IPS DF 19.7 (cell line): ENCODE measurements at regions not wholly inside any gene's neighbourhood (a gene's known extent, or its start where the extent isn't known, plus 50 kb on each side); places are given as distances from the start of the nearest gene placed in this dataset.
"Not testable (repeated sequence)": the region's sequence is repeated elsewhere in the genome, so short reads cannot be mapped to it uniquely, and the experiment has no call there.

Experiments used
- DNase-seq: peaks from one replicate; pipeline ENCODE4 v3.0.0-alpha.2; 2013; ENCODE audit warnings: low read depth, low spot score

DNA sequence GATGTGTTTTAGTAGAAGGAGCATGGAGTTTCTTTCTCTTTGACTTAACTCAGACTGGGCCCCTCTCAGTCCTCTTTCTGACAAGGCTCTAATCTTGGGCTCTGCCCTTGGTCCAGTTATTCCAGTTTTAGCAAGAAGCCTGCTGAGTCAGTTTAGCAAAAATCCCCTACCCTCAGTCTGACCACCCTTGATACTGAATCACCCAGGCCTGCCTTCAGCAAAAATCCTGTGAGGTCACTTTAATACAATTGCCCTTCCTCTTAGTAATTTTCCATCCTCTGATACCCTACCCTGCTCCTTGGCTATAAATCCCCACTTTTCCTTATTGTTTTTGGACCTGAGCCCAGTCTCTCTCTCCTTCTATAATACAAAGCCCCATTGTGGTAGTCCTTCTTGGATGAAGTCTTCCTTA, 326.7 kb upstream of the NOX3 start:
- no peak for DNase-seq

DNA sequence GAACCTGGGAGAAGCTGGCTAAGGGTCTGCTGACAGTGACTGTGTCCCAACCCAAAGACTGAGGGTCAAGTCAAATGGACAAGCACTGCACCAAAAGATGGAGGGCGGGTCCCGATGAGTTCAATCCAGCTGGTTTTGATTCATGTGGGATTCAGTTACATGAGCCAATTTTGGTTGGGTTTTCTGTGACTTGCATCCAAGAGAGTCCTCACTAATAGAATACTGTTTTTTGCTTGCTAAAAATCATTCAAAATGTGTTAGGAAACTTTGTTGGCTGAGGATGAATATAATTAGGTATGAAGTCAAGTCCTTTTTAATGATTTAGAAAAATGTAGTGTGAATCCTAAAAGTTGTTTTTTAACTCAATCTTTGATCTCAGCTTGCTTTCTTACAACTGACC, 323.8 kb upstream of the NOX3 start:
- no peak for DNase-seq

DNA sequence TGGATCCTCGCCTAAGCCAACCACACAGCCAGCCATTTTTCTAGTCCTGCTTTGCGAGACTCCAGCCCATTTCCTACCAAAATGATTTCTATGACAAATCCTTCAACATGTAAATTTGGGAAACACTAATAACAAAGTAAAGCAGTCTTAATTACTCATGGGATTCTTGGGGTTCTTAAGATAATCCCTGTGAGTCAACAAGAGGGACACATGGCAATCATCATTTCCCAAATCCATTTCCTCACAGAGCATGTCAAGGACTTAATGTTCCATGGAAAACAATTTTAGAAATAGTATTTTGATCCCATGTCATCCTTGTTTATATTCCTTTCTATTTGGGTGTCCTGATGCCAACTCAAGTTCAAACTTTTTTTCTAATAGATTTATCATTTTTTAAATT, 322.7 kb upstream of the NOX3 start:
- DNase-seq = no peak

DNA sequence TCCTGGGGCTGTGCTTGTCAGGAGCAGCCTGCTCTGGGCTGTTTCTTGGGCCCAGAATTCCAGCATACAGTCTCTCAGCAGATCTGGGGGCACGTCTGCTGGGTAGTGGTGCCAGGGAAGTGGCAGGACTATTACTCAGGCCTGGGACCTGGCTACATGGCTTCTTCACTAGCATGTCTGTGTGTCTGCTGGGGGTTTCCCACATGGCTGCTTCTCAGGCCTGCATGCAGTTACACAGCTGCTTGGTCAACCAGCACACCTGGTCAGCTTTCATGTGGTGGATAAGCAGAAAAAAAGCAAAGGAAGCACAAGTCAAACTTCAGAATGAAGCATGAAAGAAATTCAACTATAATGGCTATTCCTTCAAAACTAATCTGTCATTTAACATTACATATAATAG, 316.2 kb upstream of the NOX3 start:
- no peak for DNase-seq

DNA sequence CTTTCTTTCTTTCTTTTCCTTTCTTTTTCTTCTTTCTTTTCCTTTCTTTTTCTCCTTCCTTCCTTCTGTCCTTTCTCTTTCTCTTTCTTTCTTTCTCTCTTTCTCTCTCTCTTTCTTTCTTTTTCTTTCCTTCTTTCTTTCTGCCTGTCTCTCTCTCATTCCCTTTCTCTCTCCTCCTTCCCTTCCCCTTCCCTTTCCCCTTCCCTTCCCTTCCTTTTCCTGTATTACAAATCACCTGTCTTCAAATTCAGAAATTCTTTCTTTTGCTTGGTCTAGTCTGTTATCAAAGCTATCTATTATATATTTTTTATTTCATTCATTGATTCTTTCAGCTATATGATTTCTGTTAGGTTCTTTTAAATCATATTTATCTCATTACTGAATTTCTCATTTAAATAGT, 315.2 kb upstream of the NOX3 start:
- no peak for DNase-seq

DNA sequence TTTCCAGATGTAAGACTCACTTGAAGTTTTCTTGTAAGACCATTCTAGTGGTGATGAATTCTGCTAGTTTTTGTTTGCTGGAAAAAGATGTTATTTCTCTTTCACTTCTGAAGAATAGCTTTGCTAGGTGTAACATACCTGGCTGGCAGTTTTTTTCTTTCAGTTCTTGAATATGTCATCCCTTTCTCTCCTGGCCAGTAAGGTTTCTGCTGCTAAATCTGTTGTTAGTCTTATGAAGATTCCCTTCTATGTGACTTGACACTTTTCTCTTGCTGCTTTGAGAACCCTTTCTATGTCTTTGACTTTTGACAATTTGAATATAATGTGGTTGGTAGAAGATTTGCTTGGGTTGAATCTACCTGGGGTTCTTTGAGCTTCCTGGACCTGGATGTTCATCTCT, 314.7 kb upstream of the NOX3 start:
- DNase-seq = no peak

DNA sequence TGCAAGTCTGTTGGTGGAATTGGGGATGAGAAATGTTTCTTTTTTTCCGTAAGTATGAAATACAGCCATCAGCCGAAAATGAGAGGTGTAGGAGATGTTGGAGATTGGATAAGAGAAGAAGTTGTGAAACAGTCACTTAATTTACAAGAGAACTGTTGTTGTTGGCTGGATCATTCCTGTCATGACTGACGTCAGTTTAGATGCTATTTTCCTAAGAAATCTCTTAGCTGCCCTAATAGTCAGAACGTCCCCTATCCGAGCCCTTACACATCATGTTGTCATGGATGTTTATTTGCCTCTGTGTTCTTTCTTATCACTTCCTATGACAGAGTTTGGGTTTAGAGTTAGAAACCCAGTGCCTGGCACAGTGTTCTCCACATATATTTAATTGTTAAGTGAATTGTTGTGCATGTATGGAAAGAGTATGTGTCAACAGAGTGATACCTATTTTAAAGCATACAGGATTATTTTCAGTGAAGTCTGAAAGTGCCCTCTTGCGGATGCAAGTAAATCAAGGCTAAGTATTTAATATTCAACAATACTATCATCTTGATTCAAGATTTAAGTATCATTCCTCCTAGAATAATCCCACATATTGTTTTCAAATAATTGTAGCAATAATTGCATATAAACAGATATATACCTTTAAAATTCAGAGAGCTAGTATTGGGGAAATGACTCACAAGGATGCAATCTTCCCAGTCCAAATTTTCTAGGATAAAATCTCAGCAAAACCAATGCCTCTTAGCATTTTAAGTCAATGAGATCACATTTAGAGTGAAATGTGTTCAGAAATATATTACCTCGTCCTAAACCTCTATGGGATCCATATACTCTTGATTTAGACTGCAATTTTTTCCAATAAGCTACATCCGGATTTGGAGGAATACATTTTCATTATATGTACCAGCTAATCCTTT, 309.9 kb upstream of the NOX3 start:
- DNase-seq = no peak

DNA sequence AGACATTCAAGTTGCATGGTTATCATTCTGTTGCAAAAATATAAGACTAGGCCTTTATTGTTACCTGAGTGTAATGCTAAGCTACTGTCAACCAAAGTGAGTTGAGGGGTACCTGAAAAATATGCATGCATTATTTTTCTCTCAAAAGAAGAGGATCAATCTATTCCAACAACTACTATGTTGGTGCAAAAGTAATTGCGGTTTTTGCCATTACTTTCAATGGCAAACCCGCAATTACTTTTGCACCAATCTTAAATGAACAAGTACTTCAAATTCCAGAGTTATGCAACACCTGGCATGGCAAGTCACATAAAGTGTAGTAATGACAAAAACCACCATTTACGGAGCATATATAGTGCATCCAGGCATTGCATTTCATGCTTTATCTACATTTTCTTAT, 307.0 kb upstream of the NOX3 start:
- no peak for DNase-seq

DNA sequence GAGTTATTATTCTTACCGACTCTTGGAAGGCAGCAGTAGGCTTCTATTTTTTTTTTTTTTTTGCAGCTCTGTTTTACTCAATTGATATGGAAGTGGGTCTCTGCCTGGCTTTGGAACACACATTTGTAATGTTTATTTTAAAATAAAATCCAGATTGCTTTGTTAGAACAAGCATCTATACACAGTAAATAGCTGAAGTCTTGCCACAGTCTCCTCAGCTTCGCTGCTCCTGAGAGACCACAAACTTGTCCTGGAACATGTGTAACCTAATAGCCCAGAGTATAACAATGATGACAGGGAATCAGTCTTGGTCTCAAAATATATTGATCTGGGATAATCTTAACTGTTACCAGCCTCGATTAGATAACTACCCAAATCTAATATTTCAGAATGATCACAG, 299.8 kb upstream of the NOX3 start:
- no peak for DNase-seq

DNA sequence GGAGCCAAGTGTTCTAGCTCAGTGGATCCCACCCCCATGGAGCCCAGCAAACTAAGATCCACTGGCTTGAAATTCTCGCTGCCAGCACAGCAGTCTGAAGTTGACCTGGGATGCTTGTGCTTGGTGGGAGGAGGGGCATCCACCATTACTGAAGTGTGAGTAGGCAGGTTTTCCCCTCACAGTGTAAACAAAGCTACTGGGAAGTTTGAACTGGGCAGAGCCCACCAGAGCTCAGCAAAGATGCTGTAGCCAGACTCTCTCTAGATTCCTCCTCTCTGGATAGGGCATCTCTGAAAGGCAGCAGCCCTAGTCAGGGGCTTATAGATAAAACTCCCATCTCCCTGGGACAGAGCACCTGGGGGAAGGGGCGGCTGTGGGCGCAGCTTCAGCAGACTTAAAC, 293.1 kb upstream of the NOX3 start:
- not testable (repeated sequence) for DNase-seq

DNA sequence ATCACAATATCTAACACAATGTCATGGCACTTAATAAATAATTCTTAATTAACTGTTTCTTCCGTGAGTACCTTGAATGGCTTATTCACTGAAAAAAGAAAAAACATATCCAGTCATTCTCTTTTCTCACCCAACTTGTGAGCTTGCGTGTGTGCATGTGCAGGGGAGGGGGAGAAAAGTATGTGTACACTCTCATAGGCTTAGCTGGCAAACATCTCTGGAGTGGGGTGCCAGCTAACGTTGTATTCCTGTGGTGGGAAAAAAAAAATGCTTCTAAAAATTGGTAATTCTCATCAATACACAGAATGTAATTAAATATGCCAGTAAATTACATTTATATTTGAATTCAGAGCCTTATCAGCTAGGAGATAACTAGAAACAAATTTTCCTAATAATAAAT, 291.9 kb upstream of the NOX3 start:
- DNase-seq = no peak

DNA sequence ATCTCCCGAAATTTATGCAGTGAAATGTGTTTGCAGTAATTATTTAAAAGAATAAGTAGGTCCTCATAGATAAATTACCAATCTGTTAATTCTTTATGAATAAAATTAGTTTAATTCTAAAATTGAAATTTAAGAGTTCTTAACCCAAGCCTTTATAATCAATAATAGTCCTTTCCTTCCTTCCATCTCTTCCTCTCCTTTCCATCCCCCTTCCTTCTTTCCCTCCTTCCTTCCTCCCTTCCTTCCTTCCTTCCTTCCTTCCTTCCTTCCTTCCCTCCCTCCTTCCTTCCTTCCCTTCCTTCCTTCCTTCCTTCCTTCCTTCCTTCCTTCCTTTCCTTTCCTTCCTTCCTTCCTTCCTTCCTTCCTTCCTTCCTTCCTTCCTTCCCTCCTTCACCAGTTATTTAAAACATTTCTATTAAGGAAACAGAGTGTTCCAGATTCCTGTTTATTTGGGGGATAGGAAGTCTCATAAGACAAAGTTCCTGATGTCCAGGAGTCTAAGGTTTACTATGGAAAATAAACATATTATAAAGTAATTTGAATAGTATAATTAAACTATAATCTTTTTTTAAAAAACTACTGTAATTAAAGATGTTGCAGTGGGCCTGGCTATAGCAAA, 285.3 kb upstream of the NOX3 start:
- DNase-seq = no peak

DNA sequence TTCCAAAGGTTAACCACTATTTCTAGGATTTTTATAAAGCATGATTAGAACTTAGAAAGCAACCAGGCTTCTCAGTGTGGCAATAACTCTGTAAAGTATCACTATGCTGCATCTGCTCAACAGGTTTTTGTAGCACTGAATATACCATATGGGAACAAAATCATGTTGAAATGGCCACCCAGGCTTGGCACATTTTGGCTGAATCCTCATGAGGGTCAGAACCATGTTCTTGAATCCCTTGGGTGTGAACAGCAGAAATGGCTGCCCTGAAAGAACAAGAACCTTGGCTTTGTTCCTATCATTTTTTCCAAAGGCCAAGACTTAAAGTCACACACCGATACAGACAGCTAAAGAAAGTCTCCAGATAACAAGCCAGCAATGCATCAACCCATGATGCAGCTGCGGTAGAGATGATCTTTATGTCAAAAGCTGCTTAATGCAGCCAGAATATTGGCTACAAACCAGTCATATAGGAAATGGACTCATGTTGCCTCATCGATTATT, 283.0 kb upstream of the NOX3 start:
- no peak for DNase-seq

DNA sequence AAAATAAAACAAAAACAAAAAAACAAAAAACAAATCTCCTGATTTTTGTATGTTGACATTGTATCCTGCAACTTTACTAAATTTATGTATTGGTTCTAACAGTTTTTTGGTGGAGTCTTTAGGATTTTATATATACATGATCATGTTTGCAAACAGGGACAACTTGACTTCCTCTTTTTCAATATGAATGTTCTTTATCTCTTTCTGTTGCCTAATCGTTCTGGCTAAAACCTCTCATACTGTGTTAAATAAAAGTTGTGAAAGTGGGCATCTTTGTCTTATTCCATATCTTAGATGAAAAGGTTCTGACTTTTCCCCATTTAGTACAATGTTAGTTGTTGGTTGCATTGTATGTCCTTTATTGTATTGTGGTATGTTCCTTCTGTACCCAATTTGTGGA, 261.7 kb upstream of the NOX3 start:
- DNase-seq = no peak

DNA sequence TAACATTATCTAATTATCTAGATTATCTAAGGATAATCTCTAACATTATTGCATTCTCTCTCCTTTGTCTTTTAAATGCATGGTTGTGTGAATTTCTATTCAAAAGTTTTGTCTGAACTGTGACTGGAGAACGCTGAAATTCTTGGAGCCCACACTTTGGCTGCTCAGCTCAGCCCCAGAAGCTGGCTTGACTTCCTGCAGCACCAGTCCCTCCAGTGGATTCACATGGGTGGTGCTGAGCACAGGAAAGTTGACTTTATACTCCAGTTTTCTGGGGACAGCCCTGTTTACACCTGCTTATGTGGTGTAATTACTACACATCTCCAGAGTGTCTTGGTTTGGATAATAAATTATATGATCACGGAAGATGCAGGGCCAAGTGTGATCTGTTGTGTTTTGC, 255.1 kb upstream of the NOX3 start:
- no peak for DNase-seq

DNA sequence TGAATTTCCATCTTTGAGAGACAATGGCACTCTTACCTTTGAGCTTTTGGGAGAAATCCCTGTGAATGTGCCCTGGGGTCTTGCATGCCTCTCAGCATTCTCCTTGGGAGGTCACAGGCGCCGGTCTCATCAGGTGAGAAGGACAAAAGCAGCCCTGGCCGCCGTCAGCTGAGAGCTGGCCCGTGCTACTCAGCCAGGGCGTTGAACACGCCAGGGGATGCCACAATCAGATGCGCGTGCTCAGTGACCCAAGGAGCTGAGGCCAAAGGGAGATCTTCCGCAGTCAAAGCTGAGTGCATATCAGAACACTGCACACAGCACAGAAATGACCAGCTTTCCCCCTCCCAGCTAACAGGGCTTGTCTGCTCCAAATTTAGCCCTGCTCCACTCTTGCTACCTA, 253.6 kb upstream of the NOX3 start:
- DNase-seq = no peak

DNA sequence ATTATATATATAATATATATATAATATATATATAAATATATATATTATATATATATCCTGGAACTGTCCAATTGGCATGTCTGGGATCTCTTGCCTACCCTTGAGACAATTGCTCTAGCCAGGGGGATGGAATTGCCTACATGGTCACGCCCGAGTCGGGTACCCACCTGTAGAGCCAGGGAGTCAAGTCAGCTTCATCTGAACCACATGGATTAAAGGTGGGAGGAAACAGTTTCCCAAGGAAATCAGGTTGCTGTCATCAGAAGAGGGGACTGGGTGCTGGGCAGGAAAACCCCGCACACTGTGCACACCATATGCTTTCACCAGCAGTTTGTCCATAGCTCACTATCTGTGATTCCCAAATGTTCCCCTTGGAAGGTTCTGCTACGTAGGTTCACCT, 252.5 kb upstream of the NOX3 start:
- no peak for DNase-seq

DNA sequence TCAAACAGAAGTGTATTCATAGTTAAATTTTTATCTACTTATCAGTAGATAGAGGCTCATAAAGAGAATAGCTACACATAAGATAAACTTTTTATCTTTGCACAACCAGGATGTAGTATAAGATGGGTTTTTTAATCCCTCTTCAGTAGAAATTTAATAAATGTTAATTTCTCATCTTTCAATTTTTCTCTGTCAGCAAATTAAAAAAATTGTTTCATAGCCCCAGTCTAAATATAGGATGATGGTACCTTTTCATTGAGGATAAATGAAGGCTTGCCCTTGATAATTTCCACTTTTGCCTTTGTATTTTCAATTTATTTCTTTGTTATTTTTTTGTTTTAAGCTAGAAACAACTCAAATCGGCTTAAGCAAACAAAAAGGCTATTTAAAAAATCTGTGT, 251.2 kb upstream of the NOX3 start:
- DNase-seq = no peak

DNA sequence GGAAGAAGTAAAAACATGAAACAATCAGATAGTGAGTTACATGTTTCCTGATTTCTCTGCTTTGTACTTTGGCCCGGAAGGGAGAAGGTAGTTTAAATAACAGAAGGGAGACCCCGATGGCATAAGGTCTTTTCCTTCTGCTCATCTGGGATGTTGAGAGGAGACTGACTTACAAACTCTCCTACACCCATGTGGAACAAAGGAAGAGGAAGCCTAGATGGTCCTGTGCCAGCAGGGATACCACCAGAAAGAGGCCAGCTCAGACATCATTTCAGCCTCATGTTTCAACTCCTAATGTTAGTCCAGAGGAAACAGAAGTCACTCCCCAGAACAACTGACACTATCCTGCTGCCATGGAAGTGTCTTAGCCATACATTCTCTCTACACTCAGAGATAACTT, 250.7 kb upstream of the NOX3 start:
- DNase-seq = no peak

DNA sequence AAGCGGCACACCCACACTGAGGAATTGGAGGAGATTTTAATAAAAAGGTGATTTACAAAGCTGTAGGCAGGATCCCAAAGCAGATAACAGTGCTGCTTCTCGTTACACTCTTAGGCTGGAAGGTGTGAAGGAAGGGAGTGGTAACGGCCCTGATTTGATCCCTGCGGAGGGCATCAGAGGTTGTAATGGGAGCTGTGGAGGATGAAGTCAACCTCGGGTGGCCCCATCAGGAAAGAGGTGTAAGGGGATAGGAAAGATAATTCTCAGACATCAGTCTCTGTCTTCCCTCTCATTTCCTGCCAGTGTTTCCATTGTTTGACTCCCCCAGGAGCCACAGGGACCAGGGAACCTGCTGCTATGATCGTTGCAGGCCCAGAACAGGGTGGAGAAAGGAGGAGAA, 245.7 kb upstream of the NOX3 start:
- no peak for DNase-seq

DNA sequence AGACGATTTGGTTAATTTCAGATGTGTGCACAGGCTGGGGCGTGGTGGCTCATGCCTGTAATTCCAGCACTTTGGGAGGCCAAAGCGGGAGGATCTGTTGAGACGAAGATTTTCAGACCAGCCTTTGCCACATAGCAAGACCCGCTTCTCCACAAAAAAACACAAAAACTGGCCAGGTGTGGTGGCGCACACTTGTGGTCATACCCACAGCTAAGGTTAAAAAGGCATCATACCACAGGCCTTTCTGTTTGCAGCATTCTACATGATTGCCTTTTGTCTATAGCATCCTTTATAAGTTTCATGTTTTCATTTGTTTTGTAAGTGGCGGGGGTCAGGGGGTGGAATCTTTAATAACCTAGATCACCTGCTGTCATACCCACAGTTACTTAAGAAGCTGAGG, 239.9 kb upstream of the NOX3 start:
- DNase-seq = no peak

DNA sequence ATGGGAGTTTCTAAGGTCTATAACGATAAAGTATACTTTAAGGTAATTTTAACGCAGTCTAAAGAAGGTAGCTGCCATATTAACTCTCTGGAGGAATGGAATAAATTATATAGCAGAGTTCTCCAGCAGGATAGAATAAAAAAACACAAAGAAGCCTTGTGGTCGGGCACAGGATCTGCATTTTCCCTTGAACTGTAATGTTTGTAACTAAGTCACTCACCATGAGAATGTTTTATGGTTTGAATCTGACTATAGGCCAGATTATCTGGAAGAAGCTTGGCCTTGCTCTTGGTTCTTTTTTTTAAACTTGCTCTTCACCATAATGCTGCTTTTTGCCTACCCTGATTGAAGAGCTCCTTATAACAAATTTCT, 238.8 kb upstream of the NOX3 start:
- DNase-seq = no peak
